ENCODE measurements at regions not wholly inside any gene's neighbourhood (a gene's known extent, or its start where the extent isn't known, plus 50 kb on each side); places are given as distances from the start of the nearest gene placed in this dataset.
A peak's percentile ranks its signal among the peaks of the same experiment; 100 is the strongest.

GRCh38 chr12:13383379-13383778, 186.9 kb downstream of the EMP1 start:
- no peak for DNase-seq (ENCODE audit: low read depth)

DNA sequence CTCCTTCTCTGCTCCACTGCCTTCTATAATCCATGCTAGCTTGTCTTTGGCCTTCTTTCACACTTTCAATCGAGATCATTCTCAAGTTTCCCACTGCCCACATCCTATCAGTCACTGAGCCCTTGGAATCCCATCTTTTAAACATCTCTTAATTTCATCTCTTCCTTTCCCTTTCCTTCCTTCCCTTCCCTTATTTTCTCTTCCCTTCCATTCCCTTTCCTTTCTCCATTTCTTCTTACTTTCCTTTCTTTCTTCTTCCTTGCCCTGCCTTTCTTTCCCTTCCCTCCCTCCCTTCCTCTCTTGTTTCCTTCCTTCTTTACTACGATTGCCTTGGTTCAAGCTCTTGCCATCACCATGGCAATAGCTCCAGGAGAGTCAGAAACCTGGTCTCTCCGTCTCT, 183.8 kb downstream of the EMP1 start:
- DNase-seq (ENCODE audit: low read depth), result no peak

- DNase-seq (ENCODE audit: low read depth), result no peak
Observed at GRCh38 chr12:13379531-13380188, 183.1 kb downstream of the EMP1 start.

DNA sequence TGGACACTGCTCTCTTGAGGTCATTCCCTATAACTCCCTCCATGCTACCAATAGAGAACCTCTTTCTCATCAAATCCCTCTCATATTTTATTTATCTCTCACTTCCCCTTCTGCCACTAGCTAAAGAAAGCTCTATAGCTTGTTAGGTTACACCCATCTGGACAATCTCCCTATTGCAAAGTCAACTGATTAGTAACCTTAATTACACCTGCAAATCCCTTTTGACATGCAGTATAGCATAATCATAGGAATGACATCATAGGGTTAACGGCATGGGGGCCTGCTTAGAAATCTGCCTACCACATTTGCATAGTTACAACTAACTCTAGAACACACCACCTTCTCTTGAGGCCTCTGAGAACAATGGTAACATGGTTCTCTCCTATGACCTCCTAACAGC, 181.2 kb downstream of the EMP1 start:
- DNase-seq (ENCODE audit: low read depth), result no peak

- no peak for DNase-seq (ENCODE audit: low read depth)
Observed at GRCh38 chr12:13376610-13377373, 180.3 kb downstream of the EMP1 start.

GRCh38 chr12:13375583-13376345, 179.2 kb downstream of the EMP1 start:
- DNase-seq (ENCODE audit: low read depth), result no peak

GRCh38 chr12:13374793-13375192, 178.3 kb downstream of the EMP1 start:
- DNase-seq (ENCODE audit: low read depth), result no peak

DNA sequence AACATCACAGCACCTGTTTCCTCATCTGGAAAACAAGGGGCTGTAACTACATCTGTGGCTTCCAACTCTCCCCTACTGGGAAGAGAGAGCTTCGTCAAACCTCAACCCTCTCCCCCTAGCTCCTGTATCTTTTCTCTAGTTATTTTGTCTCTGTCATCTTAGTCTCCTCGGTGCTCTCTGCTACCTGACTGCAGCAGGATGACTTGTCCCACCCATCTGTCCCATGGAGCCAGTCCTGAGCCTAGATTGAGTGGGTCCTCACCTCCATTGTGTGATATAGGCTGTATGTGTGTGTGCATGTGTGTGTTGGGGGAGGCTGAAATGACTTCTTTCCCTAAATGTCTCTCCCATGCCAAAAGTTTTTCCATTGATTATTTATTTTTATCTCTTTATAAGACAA, 177.3 kb downstream of the EMP1 start:
- DNase-seq (ENCODE audit: low read depth), result no peak

DNA sequence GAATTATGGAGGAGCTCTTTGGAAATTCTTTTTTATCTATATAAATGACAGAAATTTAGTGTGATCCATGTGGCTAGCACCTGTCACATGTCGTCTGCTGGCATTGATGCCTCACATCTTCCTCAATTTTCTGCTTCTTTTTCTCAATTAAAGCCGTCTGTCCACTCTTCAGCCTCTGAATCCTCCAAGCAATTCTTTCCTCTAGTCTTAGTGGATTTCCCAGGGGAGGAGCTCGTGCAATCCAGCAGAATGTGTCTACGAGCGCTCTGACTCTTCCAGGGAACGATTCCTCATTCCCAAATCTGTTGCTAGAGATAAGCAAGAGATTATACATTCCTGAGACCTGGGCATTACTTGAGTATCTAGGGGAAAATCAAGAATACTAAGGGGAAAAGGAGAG, 176.6 kb downstream of the EMP1 start:
- no peak for DNase-seq (ENCODE audit: low read depth)

DNA sequence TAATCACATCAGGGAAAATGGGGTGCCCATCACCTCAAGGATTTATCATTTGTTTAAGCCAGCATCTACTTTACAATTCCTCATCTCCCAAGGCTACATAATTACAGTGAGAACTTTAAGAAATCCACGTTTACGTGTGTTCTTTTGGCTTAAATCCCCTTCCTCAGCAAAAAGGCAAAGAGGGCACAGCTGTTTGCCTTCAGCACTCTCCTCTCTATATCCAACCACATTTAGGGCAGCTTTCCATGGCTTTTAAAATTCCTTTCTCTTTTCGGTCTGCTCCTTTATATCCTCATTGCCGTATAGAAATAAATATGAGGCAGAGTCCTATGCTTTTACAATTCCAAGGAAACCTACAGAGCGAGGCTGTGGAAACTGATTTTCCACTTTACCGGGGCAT, 175.9 kb downstream of the EMP1 start:
- no peak for DNase-seq (ENCODE audit: low read depth)

DNA sequence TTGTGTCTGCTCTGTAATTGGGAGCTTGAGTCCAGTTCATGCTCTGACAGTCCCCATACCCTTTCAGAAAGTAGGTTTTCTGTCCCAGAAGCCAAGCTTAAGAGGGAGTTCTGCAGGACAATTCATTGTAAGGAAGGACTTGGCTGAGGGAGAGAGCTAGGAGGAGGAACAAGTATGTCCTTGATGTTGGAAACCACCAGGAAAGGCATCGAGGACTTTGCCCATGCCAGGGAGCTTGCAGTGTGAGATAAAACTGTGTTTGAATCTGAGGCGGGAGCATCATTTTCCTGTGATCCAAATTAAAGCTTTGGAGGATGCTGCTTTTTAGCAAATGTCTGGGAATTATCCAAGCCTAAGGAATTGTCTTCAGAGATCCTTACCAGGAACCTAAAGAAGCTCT, 175.3 kb downstream of the EMP1 start:
- DNase-seq (ENCODE audit: low read depth), result no peak

GRCh38 chr12:13371367-13371766, 174.8 kb downstream of the EMP1 start:
- DNase-seq (ENCODE audit: low read depth), result no peak

- no peak for DNase-seq (ENCODE audit: low read depth)
Observed at GRCh38 chr12:13369474-13370056, 173.0 kb downstream of the EMP1 start.

- DNase-seq (ENCODE audit: low read depth), result no peak
Observed at GRCh38 chr12:13368971-13369370, 172.4 kb downstream of the EMP1 start.

- DNase-seq (ENCODE audit: low read depth), result no peak
Observed at GRCh38 chr12:13368431-13368830, 171.9 kb downstream of the EMP1 start.

- DNase-seq (ENCODE audit: low read depth), result no peak
Observed at GRCh38 chr12:13367973-13368372, 171.4 kb downstream of the EMP1 start.

GRCh38 chr12:13365748-13366366, 169.3 kb downstream of the EMP1 start:
- DNase-seq (ENCODE audit: low read depth), result no peak

GRCh38 chr12:13362260-13362841, 165.8 kb downstream of the EMP1 start:
- peak; percentile 24 for DNase-seq (ENCODE audit: low read depth)

DNA sequence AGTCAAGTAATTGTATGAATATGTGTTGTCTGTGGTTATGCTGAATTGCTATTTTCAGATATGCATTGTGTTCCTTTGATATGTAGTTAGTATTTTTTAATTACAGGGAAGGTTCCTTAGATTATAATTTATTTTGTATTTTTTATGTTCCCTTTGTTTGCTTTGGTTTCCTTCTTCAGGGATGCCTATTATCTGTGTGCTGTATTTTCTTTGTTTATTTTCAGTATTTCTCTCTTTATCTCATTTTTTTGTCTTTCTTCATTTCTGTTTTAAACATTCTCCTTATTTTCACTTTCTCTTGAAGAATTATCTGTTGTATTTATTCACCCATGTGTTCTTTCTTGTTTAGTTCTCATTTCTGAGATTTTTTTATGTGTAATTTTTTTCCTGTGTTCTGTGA, 163.1 kb downstream of the EMP1 start:
- DNase-seq (ENCODE audit: low read depth), result no peak

GRCh38 chr12:13358391-13358905, 161.9 kb downstream of the EMP1 start:
- DNase-seq (ENCODE audit: low read depth), result no peak

DNA sequence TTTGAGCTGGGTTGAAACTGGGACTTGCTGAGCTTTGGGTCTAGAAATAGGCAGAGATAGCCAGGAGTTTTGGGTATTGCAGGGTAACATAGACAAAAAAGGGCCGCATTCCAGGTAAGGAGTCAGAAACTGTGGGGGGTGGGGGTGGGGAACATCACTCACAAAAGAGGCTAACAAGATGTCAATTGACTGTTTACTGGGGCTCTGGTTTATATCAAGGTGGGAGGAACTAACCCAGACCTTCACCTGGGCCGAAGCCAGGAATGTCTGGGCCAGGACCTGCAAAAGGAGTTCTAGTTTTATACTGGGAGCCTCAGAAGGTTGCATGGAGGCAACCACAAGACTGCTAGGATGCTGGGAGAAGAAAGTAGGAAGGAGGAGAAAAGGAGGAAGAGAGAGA, 154.4 kb downstream of the EMP1 start:
- DNase-seq (ENCODE audit: low read depth), result no peak

- no peak for DNase-seq (ENCODE audit: low read depth)
Observed at GRCh38 chr12:13350381-13350780, 153.9 kb downstream of the EMP1 start.
